Erythroblast (primary cell): ENCODE measurements at regions not wholly inside any gene's neighbourhood (a gene's known extent, or its start where the extent isn't known, plus 50 kb on each side); places are given as distances from the start of the nearest gene placed in this dataset.

Experiments
- GATA1 ChIP-seq: IDR thresholded peaks from 2 replicates; pipeline ENCODE4 v1.6.1; 2011; ENCODE audit warnings: low read depth, mild to moderate bottlenecking, control low read depth, low read length, moderate library complexity
- POLR2A ChIP-seq: IDR thresholded peaks from 2 replicates; pipeline ENCODE4 v1.6.1; 2011; ENCODE audit warnings: mild to moderate bottlenecking, low read length

DNA sequence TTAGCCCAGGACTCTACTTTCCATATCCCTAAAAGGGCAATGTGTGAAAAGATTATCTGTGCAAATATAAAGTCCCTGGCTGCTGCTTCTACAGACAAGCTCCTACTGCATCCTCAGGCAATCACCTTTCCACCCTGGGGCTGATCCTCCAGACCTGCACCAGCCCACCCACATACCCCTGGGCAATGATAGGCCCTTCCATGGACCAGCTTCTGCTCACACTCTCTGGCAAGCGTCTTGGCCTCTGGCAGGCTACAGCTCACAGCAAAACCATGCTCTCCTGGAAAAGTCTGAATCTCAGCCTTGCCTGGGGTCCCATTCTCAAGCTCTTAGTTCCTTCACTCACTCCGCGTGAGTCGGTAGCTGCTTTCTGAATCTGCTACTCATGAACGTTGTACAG is 69.5 kb downstream of the IGLL5 start:
- TF ChIP-seq POLR2A: no peak
- no peak for TF ChIP-seq GATA1
